ENCODE measurements at regions not wholly inside any gene's neighbourhood (a gene's known extent, or its start where the extent isn't known, plus 50 kb on each side); places are given as distances from the start of the nearest gene placed in this dataset.

DNA sequence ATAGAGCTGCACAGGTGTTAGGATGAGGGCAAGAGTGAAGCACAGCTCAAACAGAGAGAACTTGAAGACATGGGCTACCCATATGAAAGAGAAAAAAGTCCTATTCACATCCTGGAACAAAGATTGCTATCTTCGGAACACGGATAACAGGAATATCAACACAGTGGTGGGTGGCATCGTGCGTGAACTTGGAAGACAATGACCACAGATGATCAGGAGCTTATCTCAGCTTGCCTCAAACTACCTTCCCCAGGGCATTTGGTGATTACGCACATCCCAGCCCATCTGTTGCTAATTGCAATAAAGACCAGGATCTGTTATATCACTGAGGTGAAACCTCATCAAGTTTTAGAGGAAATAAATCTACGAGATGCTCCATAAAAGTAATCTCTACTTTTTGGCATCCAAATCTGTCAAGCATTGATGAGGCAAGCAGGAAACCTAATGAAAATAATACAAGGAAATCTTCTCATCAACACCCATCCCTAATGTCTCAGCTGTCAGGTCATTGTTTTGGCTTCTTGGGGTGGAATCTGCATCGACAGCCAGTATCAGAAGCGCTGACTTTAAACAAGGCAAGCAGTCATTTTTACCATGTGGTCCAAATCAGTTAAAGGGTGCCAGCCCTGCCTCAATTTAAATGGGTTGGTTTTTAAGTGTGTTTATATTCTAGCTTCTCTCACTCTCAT, 188.2 kb downstream of the SPCS3 start:
- no peak for DNase-seq (ENCODE audit: low read depth)

DNA sequence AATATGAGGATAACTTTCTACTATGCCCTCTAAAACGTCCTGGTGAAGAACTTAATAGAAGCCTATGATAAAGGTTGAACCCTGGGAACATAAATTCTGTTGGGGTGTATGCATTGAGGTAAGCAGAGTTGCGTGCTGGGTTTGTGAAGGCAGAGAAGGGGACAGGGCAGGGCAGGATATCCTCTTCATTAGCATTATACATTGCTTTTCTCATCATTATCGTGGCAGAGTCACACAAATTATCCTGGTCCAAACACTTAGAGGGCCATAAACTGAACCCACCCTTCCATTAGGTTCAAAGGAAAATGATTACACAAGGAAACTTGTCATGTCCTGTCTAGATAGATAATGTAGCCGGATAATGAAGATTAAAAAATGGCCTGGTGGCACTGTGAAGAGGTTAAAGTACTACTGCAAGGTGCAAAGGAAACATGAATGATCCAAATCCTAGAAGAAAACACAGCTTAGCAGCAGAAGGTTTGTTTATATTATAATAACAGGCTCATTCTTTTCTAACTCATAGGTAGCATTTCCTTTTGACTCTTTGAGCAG, 189.1 kb downstream of the SPCS3 start:
- DNase-seq (ENCODE audit: low read depth), result no peak

DNA sequence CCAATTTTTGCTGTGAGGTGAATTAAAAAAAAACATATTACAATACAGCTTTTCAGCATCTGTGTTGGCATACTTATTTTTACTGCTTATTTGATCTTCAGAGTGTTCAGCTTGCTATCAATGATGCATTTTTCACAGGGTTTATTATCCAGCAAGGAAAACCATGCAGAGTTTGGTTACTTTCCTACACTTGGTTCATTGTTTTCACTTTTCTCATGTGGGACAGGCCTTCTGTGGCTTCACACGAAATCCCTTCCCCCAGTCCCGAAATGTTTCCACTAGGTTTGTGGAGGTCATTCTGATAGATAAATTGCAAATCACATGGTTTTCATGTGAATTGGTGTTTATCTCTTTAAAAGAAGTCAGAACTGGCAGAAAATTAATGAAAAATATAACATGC, 205.8 kb downstream of the SPCS3 start:
- DNase-seq (ENCODE audit: low read depth), result no peak

DNA sequence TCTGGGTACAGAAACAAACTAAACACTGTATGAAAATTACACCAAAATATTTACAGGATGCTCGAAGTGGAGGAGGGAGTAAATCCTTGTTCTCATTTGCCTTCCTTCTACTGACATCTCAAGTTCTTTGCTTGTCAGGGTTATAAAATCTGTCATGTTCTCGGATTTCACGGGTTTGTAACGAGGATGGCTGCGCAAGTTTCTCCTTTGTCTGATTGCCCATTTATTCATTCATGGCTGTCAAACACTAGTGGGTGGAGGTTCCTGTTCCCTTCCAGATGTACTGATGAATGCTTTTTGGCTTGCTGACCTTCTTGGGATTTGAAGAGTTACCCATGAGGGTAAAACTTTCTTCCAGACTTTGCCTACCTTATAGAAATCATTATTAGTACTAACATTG, 206.9 kb downstream of the SPCS3 start:
- no peak for DNase-seq (ENCODE audit: low read depth)

DNA sequence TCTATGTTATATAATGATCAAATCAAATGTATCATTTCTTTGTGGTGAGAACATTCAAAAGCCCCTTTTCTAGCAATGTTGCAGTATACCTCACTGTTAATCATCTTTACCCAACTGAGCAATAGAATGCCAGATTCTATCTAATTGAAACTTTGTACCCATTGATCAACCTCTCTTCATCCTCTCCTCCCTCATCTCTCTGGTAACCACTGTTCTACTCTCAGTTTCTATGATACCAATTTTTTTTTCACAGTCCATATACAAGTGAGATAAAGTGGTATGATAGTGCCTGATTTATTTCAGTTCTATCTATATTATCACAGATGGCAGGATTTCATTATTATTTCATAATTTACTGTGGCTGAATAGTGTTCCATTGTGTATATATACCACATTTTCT, 209.8 kb downstream of the SPCS3 start:
- no peak for DNase-seq (ENCODE audit: low read depth)

DNA sequence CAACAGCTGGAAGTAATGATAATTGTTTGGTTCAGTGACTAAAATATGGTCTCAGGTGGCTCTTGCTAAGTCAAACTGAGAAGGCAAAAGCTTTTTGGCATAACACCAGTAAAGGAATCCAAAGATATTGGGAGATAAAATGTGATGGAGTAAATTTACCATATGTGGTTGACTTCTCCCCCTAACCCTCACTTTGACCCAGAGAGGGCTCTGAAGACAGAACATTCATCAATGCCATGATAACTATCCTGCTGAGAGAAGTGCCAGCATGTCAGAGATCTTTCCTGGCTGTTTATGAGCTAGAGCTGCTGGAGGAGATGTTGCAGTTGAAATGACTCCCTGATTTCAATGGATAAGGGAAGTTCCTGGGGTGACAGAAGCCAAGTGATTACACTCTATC, 213.4 kb downstream of the SPCS3 start:
- DNase-seq (ENCODE audit: low read depth), result no peak

DNA sequence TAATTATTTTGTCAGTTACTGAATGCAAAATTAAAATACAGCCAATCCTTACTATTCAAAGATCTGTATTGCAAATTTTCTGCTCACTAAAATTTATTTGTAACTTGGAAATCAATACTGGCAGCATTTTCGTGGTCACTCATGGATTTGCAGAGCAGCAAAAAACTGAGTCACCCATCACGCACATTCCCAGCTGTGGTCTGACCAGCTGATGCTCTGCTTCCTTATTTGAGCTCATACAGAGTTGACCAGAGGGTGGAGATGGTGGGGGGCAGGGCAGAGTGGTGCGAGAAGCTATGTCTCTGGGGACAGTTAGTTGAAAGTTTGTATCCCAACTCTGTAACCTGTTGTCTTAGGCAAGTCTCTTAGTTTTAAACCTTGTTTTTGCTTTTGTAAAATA, 214.8 kb downstream of the SPCS3 start:
- peak; percentile 82 for DNase-seq (ENCODE audit: low read depth)

DNA sequence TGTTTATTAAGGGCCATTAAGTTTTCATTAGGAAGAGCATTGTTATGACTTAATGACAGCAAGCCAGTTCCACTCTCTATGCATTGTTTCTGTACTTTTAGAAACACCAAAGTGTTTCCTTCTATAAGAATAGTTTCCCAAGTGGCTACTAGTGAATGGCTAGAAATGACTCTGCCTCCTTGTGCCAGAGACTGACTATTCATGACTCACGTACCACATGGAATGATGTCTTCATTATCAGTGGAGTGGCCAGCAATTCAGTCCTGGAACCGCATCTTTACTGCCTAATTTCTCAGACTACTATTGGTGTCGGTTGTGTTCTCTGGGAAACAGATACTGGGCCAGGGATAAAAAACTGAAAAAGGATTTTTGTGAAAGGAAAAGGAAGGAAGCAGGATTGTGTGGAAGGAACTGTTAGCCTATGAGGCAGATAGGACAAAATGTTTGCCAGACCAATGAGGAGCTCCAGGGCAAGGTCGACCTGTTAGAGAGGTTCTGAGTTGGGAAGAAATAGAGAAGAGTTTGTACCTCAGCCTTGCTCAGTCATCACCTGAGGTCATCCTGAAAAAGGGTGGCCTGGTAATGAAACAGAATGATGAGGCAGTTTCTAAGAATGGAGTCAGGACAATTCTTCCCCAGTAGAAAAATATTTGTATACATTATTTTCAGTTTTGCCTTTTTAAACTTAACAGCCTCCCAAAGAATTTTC, 218.6 kb downstream of the SPCS3 start:
- DNase-seq (ENCODE audit: low read depth), result peak; percentile 76

DNA sequence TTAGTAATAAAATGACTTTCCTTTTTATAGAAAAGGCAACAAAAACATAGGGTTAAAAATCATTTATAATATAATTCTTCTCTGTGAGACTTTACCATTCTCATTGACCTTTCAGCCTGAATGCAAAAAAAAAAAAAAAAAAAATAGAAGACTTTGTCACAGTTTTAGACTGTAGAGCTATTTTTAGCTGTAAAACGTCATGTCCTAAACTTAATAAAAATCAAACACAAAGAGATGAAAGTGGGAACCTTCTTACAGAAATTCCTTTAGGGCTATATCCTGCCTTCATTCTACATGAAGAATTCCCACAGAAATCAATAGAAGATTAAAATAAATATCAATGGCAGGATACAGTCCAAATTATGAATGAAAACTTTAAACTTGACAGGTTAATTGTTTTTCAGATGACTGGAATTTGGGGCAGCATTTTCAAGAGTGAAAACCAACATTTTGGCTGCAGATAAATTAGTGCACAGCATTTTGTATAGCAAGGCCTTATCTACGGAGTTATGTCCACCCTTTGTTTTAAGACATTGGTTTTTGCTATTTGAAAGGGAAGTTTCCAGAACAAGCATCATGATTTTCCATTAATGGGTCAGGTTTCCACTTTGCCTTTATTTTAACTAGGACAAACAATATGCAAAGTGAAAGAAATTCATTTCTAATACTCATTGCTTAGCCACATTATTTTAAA, 219.5 kb downstream of the SPCS3 start:
- no peak for DNase-seq (ENCODE audit: low read depth)

DNA sequence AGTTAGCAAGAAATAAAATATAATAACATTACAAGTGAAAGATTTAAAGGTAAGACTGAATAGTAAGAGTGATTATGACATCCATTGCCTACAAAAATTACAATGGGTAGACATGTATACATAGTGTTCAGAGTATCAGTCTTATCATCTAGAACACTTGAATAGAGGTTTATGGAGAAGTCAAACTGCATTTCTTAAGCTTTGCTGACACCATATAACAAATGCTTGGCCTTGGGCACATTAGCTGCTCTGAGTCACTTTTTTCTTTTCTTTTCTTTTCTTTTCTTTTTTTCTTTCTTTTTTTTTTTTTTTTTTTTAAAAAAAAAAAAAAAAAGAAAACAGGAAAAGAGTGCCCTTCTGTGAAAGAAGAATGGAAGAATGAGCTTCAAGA, 220.0 kb downstream of the SPCS3 start:
- DNase-seq (ENCODE audit: low read depth), result peak; percentile 9

DNA sequence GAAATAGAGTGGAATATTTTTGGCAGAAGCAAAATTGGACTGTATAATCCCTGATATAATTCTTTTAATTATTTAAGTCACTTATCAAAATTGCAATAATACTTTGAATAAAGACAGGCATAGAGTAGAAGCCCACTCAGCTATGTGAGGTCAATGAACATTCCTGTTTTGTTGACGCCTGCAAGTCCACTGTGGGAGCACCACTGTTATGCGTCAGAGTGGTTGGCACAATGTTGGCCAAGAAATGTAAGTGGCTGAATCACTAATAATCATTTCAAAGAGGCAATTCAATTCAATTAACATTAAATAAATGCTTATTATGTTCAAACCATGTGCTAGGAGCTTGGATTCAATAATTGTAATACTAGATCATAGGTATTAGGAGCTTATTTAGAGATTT, 221.0 kb downstream of the SPCS3 start:
- no peak for DNase-seq (ENCODE audit: low read depth)

DNA sequence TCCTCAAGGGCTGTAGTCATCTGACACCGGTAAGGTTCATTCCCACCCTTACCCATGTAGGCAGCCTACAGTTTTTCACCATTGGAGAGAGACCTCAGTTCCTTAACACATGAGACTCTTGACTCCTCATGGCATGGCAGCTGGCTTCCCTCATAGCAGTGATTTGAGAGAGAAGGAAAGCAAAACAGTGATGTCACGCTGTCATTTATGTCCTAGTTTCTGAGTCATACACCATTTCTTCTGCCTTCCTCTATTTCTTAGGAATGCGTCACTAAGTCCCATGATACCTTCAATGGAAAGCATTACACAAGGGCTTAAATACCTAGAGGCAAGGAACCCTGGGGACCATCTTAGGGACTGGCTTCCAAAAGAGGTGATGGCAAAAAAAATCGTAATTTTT, 226.1 kb downstream of the SPCS3 start:
- DNase-seq (ENCODE audit: low read depth), result no peak

DNA sequence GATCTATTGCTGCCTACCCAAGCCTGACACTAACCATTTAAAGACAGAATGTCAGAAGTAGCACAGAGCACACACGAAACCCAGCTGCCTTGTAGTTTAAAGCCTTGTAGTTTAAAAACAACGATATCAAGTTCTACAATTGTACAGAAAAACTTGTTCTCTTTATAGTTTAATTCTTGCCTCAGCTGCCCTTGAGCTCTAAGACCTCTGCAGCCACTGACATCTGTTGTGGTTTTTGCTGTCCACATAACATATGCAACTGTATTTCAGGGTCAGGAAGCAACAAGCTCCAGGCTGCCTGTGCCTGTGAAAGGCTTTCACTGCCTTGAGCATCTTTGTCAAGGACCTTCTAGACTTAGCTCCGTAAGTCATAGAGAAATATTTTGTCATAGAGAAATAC, 227.2 kb downstream of the SPCS3 start:
- DNase-seq (ENCODE audit: low read depth), result peak; percentile 25

DNA sequence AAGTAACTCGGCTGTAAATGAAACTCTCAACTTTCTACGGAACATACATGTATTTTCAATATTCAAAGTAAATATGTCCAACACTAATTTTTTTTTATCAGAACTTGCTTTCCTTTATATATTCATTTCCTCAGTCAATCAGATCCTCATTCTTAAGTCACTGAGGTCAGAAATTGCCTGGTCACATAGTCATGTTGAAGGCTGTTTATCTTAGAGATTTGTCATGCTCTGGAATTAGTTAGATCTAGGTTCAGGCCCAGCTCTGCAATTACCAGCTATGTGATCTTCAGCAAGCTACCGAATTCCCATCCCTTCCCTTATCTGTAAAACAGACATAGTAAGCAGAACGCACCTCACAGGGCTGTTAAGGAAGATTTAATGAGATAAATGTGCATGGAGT, 228.8 kb downstream of the SPCS3 start:
- DNase-seq (ENCODE audit: low read depth), result peak; percentile 23

DNA sequence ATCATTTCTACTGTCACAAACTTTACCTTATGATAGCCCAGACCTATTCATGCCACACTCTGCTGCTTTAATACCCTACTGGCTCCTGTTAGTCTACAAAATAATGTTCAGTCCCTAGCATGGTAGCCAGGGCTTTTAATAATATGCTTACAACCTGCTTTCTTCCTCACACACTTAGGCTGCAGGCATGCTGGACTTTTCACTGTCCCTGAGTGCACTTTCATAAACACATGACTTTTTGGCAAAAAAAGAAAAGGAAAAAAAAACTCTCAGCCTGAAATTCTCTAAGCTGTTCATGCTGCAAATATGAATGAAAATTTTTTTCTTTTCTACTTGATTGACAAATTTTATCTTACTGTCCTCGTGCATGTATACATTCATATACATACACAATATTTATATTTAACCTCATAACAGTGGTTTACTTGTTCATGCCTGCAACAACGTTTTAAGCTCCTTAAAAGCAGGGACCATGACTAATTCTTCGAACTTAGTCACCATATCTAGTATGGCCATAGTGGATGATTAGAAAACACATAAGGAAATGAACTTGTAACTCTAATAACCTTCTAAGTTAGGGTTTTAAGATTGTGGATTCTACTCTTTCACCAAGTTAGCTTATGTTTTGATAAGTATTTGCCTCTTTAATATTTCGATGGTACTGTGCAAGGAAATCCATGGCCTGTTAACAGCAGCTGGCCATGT, 229.5 kb downstream of the SPCS3 start:
- DNase-seq (ENCODE audit: low read depth), result peak; percentile 56

DNA sequence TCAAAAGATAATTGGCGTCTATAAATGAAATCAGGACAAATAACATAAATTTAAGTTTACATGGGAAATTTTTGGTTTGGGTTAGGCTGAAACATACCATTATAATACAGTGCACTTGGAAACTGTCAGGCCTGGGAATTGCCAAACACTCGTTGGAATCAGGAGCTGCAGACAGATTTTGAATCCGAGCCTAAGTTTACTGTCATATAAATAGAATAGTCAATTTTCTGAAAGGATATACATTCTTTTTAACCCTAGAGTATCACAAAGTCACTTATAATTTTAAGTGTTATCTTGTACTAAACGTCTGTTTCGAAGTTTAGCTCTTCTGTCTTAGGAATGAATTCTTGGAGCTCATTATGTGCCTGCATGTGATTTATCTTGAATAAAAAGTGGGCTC, 234.1 kb downstream of the VEGFC start:
- no peak for DNase-seq (ENCODE audit: low read depth)

DNA sequence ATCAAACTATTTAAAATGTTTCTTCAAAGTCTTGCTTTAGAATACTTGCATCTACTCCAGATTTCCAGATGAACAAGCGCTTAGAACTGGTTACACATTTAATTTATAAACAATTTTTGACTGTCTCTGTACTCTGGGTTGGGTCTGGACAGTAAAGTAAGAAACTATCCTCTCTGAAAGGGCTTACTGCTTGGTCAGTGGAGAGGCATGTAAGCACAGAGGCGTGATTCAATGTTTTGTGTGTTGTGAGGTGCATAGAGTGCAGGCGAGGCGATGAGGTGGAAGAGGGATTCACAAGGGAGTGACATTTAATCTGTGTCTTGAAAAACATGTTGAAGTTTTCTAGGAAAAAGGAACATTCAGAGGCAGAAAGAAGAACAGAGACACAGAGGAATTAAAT, 231.4 kb downstream of the VEGFC start:
- no peak for DNase-seq (ENCODE audit: low read depth)

DNA sequence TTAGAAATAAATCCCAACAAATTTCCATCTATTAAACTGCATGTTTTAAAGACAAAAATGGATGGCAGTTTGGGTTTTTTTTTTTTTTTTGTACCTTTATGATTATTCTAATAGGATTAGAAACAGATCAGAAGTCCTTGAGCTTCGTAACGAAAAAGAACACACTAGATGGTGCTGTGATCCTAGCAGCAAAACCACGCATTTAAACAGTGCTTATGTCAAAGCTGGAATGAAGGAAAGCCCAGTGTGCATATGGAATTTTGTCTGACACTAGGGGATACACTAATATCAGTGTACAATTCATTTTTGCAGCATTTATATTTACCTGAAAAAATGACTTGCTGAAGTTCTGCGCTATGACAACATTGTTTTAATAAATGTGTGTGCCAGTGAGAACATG, 229.1 kb downstream of the VEGFC start:
- DNase-seq (ENCODE audit: low read depth), result no peak

DNA sequence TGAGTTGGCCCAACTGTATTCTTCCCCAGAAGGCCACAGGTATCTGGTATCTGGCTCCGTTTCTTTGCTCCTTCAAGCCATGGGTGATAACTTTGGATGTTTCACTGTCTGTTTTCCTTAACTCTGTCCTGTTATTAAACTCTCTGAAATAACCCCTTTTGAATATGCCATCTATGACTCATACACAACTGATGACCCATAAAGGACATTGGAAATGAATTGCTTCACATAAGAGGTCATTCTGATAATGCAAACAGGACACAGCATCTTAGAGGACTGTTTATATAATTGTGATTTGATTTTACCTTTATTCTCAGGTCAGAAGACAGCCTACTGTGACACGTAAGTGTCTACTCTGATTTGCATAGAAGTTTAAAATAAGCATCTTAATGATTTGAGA, 227.7 kb downstream of the VEGFC start:
- no peak for DNase-seq (ENCODE audit: low read depth)

DNA sequence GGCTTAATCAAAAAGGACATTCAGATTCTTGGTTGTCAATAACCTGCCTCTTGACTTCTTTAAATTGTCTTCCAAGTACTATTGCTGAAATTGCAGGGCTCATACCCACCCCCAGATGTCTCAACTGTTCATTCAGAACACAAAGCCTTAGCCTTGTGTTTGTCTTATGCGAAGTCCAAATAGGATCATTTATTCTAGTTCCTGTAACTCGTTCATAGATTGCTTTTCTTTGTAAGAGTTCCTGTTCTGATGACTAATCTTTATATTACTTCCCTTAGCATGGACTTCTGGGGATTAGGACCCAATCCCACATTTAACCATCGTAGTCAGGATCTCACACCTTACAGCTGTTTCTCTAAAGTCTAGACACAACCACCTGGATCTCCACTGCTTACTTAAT, 226.0 kb downstream of the VEGFC start:
- no peak for DNase-seq (ENCODE audit: low read depth)

DNA sequence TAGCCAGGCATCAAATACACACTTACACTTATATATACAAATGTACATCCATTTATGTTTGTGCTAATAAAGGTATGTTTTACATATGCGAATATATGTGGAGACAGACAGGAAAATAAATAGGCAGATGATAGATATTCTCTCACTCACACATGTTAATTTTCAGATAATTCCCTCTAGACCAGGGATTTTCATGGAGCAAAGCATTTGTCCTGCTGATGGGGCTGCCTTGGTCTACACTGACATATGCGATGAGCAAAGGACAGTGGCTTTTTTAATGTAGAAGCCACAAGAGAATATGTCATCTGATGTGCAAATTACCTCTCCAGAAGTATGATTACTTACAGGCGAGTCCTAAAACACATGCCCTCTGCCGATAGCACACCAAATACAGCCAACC, 224.5 kb downstream of the VEGFC start:
- no peak for DNase-seq (ENCODE audit: low read depth)

DNA sequence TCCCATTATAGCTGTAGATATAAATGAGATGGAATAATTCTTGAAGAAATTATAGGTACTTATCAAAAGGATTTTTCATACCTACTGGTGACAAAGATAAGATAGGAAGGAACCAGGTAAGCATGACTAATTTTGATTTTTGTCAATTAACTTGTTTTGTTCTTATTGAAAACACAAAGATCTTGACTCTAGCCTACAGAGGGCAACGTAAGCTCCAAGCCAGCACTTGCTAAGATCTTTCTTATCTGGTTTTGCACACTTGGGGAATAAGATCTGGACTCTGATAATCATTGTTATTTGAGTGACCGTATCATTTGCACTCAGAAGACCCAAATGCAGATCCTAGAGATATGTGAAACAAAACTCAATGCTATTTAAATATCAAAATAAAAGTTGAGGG, 223.4 kb downstream of the VEGFC start:
- DNase-seq (ENCODE audit: low read depth), result no peak

Data from renal cortical epithelial cell (primary cell).